NCI-H82 treated with DMSO at 0.1 percent for 48 hours (cell line): ENCODE measurements at regions not wholly inside any gene's neighbourhood (a gene's known extent, or its start where the extent isn't known, plus 50 kb on each side); places are given as distances from the start of the nearest gene placed in this dataset.
"Not testable (repeated sequence)": the region's sequence is repeated elsewhere in the genome, so short reads cannot be mapped to it uniquely, and the experiment has no call there.

Experiments
- DNase-seq: peaks from one replicate; lab custom pipeline; 2025; ENCODE audit not compliant: unreplicated experiment; lab: John Stamatoyannopoulos, UW

DNA sequence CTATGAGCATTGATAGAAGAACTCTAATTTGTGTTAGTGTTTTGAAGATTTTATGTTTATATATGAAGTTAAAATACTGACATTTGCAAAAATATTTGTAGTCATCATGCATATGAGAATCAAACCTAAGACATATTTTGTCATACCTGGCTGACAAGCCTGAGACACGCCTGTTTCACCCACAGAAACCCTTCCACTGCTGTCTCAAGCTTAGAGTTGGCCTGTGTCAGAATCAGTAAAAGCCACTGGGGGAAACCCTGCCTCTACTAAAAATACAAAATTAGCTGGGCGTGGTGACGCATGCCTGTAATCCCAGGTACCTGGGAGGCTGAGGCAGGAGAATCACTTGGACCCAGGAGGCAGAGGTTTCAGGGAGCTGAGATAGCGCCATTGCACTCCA is 218.0 kb upstream of the C1QTNF3 start:
- not testable (repeated sequence) for DNase-seq

DNA sequence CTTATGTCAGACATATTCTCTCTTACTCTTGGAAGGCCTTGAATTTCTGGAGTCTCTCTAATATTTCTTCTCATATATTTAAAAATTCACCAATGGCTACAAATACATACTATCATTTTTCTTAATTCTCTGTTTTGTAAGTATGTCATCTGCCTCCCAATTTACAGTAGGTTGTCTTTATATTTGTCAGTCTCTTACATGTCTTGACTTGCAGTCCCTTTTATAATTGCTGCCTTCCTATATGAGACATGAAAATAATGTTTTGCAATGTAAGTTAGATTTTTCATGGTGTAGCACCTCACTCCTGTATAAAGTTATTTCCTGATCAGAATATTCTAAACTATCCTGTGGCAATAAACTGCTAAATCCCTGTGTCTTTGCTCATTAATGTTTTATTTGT is 223.1 kb upstream of the C1QTNF3 start:
- DNase-seq: not testable (repeated sequence)

DNA sequence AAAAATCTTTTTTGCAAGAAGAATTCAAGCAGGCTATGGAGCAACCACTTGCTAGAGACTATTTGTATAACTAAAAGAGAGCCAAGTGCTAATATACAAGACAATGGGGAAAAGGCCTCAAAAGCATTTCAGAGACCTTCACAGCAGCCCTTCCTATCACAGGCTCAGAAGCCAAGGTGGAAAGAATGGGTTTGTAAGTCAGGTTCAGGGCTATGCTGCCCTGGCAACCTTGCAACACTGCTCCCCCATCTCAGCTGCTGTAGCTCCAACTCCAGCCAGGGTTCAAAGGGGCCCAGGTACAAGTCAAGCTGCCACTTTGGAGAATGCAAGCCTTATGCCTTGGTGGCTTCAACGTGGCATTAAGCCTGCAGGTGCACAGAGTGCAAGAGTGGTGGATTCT is 253.7 kb upstream of the C1QTNF3 start:
- DNase-seq: not testable (repeated sequence)

DNA sequence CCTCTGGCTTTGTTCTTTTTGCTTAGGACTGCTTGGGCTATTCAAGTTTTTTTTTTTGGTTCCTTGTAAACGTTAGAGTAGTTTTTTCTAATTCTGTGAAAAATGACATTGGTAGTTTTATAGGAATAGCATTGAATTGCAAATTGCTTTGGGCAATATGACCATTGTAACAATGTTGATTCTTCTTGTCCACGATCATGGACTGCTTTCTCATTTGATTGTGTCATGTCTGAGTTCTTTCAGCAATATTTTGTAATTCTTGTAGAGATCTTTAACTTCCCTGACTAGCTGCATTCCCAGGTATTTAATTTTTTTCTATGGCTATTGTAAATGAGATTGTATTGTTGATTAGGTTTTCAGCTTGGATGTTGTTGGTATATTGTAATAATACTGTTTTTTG is 286.2 kb upstream of the C1QTNF3 start:
- DNase-seq: not testable (repeated sequence)

DNA sequence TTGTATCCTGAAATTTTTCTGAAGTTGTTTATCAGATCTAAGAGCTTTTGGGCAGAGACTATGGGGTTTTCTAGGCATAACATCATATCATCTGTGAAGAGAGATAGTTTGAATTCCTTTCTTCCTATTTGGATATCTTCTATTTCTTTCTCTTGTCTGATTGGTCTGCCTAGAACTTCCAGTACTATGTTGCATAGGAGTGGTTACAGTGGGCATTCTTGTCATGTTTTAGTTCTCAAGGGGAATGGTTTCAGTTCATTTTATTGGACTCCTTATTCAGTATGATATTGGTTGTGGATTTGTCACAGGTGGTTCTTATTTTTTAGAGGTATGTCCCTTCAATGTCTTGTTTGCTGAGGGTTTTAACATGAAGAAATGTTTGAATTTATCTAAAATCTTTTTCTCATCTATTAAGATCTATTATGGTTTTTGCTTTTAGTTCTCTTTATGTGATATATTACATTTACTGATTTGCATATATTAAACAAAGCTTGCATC is 286.6 kb upstream of the C1QTNF3 start:
- DNase-seq: not testable (repeated sequence)

DNA sequence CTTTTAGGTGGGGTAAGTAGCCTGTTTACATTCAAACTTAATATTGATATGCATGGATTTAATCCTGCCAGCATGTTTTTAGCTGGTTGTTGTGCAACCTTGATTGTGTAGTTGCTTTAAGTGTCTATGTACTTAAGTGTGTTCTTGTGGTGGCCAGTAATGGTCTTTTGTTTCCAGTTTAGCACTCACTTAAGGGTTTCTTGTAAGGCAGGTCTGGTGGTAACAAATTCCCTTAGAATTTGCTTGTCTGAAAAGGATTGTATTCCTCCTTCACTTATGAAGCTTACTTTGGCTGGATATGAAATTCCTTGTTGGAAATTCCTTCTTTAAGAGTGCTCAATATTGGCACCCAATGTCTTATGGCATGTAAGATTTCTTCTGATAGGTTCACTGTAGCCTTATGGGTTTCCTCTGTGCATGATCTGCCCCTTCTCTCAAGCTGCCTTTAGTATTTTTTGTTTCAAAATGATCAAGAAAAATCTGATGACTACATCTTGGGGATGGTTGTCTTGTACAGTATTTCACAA is 289.0 kb upstream of the C1QTNF3 start:
- DNase-seq: not testable (repeated sequence)

DNA sequence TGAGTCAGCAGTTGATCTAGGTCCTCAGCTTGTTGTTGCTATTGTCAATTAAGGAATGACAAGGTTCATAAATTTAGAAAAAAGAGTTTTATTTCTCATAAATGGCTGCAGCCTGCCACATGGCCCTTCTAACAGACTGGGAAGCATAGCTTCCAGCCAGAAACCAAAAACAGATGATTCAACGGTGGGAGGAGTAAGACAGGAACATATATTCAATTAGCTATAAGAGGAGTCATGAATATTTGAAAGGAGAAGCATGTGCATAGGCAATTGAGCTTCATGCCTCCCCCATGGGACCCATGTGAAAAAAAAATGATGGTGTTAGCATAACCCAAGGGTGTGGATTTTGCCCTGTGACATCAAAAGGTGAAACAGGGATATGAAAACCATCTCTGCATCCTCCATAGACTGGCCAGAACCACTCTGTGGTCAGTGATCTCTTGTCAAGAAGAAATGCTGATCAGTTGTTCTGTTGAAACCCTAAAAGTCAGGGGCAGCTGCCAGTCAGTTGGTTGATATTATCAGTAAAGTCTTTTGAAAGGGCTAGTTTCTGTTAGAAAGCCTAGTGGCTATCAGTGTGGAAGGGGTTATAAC is 296.5 kb upstream of the C1QTNF3 start:
- DNase-seq: not testable (repeated sequence)

DNA sequence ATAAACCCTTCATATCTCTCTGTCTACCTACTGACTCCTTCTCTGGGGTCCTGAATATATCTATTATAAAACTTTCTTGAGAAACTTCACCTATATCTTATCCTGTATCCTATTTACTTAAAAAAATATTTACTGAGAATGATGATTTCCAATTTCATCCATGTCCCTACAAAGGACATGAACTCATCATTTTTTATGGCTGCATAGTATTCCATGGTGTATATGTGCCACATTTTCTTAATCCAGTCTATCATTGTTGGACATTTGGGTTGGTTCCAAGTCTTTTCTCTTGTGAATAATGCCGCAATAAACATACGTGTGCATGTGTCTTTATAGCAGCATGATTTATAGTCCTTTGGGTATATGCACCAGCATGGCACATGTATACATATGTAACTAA is 301.7 kb upstream of the RAI14 start:
- DNase-seq: not testable (repeated sequence)

DNA sequence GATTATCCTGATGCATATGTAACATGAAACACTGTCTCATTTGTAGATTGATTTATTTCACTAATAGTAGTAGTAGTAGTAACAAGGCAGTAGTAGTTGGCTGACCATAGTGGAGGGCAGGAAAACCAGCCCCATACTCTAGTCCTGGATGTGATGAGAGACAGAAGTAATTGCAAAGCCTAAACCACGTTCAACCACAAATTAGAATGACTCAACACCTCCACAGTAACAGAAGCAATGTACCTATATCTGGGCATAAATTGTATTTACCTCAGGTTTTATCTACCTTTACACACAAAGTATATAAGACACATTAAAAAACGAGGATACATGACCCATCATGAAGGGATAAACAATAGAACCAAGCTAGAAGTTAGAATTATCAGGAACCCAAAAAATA is 284.7 kb upstream of the RAI14 start:
- not testable (repeated sequence) for DNase-seq

DNA sequence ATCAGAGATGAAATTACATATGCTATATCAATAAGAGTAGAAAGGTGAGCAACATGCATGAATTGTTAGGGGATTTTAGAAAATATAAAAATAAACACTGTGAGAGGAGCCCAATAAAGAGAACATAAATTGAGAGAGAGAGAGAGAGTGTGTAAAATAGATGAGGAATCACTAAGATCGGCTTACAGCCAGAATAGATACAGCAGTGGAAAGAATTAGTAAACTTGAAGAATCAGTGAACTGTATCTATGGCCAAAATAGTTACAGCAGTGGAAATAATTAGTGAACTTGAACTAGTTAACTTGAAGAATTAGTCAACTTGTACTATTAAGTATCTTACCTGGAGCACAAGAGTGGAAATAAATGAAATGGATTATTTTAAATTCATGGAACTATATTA is 284.3 kb upstream of the RAI14 start:
- not testable (repeated sequence) for DNase-seq

DNA sequence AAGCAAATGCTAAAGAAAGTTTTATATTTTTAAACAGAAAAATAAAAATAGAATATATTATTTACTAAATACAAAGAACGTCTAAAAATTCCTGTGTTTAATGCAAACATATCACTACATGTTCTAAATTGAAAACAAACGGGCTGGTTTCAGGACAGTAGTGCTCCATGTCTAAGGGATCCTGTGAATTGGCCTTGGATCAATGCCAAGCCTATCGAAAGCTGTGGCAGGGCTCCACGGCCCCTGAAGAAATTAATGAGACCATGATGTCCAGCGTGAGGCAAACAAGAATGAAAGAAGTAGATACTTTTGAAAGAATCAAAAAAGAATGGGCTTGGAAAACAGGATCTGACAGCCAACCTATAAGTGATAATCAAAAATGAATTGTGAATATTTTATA is 283.4 kb upstream of the RAI14 start:
- not testable (repeated sequence) for DNase-seq

DNA sequence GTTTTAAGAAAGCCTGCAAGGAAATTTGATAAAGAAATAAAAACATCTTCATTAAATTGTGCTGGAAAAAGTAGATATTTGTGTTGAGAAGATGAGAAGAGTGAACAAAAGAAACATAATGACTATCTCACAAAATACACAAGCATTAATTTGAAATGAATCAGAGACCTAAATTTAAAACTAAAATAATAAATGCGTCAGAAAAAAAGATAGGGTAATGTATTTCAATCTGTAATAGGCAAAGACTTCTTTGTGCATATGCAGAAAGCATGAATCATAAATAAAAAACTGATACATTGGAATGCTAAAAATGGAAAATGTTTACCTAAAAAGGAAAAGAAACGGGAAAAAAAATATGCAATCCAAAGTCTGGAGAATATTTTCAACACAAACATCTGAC is 278.5 kb upstream of the RAI14 start:
- DNase-seq: not testable (repeated sequence)

DNA sequence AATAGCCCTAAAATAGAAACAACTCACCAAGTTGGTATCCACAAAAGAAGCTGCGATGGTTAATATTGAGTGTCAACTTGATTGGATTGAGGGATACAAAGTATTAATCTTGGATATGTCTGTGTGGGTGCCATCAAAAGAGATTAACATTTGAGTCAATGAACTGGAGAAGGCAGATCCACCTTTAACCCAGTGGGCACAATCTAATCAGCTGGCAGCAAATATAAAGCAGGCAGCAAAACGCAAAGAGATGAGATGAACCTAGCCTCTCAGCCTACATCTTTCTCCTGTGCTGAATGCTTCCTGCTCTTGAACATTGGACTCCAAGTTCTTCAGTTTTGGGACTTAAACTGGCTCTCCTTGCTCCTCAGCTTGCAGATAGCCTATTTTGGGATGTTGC is 277.6 kb upstream of the RAI14 start:
- DNase-seq: not testable (repeated sequence)

DNA sequence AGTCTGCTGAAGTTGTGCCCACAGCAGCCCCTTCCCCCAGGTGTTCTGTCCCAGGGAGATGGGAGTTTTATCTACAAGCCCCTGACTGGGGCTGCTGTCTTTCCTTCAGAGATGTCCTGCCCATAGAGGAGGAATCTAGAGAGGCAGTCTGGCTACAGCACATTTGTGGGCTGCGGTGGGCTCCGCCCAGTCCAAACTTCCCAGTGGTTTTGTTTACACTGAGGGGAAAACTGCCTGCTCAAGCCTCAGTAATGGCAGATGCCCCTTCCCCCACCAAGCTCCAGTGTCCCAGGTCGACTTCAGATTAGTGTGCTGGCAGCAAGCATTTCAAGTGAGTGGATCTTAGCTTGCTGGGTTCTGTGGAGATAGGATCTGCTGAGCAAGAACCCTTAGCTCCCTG is 267.4 kb upstream of the RAI14 start:
- not testable (repeated sequence) for DNase-seq

DNA sequence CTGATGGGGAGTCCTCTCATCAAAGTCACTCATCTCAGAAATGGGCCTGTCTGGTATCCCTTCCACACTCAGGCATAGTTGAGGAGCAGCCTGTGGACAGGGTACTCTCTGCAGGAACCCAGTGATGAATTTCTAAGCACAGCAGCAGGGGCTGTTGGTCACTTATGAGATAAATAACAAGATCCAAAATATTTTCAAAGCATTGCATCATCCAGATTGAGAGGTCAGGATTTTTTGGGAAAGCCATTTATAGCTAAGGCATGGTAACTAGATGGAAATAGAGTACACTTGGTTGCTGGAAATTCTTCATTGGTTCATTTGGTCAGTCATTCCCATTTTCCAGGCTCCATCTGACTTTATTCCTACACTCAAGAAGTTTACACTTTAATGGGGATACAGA is 246.8 kb upstream of the RAI14 start:
- DNase-seq: no peak

DNA sequence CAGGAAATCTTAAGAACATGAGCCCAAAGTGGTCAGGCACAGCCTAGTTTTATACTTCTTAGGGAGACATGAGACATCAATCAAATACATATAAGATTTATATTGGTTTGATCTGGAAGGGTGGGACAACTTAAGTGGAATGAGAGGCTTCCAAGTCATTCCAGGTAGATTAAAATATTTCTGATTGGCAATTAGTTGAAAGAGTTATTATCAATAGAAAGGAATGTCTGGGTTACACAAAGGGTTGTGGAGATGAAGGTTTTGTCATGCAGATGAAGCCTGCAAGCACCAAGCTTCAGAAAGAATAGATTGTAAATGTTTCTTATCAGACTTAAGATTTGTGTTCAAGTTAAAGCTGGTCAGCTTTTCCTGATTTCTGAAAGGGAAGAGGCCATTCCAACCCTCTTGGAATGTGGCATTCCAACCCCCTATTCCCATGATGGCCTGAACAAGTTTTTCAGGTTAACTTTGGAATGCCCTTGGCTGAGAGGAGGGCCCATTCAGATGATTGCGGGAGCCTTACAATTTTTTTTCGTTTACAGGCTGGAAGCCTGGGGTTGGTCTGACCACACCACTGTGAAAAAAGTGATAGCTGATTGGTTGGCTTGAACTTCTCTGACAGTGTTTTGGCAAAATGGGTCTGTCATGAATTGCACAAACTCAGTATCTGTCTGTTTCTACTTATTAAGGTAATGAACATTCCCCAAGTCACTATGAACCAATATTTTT is 245.6 kb upstream of the RAI14 start:
- no peak for DNase-seq

DNA sequence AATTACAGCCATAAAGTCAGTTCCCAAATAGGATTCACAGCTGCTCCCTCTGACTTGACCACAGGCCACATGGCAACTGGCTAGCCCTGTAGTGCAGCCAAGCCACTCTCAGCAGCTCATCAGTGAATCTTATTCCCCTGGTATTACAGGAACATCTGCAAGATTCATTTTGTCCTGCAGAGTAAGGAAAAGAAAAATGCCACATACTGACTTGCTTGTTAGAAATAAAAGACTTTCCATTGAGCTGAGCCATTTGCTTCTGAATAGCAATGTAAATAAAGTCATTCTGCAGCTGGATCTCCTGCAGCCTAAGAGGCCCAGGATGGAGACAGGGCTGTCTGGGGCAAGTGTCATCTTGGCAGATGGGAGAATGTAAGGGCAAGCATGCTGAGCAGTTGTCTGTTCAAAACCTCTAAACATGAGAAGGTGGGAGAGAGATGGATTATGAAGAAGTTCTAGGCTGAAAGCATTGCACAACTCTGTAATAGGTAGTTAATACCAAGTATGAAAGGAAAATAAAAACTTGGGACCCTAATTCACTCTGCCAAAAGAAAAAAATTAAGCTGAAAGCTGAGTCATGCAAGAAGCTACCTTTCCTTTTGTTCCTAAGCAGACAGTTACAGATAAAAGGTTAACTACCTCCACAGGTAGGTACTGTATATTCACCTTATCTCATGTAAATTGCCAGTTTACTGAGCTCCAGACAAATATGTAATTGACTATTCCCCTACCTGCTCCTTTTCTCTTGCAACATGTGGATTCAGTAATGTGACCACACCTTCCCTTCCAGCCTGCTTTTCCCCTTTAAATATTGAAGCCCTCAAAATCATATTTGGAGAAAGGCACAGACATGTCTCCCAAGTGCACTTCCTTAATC is 244.4 kb upstream of the RAI14 start:
- no peak for DNase-seq

DNA sequence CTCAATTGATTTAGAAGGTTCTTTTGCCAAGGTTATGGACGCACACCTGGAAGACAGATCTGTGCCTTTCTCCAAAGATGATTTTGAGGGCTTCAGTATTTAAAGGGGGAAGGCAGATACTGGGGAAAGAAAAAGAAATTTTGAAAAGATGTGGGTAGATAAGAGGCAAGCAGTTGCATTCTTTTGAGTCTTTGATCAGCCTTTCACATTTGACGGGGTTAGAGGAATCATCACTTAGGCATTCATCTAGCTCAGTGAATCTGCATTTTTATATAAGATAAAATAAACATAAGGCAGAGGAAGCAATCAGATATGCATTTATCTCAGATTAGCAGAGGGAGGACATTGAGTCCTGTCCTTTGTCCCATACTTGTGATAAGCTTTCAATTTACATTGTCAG is 243.4 kb upstream of the RAI14 start:
- DNase-seq: no peak

DNA sequence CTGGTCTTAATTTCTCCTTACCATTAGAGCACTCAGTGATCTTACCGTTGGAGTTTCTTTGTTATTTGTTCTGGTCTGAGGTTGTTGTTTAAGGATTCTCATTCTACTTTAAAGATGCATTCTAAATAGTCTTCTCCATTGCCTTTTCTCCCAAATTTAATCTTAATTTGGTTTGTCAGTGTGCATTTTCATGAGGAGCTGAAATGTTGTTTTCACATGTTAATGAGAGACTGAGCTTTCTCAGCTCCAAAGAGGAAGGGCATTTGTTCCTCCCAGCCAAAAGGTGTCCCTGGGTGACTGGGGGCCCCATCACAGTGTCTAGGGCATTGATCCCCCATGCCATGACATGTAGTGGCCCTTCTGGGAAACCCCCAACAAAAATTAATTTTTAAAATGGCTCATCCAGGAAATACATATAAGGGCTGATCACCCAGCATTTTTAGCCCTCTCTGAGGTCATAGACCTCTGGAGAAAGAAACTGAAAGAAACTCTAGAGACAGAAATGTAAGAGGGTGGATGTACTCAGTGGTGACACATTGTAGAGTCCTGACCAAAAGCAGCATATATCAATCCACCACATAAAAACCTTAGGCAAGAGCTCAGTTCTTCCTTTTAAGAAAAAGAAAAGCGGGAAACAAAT is 240.4 kb upstream of the RAI14 start:
- DNase-seq: no peak

DNA sequence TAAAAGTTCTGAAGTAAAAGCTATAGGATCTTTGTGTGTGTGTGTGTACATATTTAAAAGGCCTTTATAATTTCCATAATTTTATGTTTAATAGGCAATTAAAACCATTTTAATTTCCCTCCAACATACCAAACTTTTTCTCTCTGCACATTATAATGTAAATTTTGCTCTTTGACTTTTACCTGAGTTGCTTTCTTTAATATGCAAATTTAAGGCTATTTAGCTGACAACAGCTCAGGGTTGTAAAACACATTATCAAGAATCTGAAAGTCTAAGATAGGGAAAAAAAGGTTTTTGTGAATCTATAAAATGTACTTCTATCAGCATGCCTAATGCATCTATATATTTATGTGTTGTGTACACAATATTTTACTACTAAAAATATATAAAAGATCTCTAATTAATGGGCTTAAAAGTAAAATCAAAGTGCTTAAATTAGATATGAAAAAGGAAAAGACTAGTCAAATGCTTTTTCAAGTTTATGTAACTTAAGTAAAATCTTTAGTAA is 239.6 kb upstream of the RAI14 start:
- DNase-seq: no peak

DNA sequence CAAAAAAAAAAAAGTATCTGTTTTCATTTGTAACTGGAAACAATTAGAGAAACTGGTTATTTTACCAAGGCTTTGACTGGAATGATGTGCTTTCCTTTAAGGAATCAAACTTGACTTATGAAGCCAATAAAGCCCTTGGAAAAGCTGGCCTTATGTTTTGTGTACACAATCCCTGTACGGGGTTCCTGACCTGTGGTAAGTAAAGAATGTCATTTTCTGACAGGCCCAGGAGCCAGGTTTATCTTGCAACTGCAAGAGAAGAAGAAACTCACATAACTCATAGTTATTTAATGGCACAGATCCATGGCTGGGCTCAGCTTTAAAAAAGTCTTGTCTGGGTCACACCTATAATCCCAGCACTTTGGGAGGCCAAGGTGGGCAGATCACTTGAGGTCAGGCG is 235.9 kb upstream of the RAI14 start:
- DNase-seq: not testable (repeated sequence)
